DMS79 treated with DMSO at 0.1 percent for 48 hours (cell line): ENCODE measurements at regions not wholly inside any gene's neighbourhood (a gene's known extent, or its start where the extent isn't known, plus 50 kb on each side); places are given as distances from the start of the nearest gene placed in this dataset.

Source experiments
- DNase-seq: peaks from one replicate; lab custom pipeline; 2025; lab: John Stamatoyannopoulos, UW

- DNase-seq = no peak
Measured at GRCh38 chr7:138254444-138254843, 178.2 kb downstream of the AKR1D1 start.

GRCh38 chr7:138257459-138258196, 181.4 kb downstream of the AKR1D1 start:
- no peak for DNase-seq

DNA sequence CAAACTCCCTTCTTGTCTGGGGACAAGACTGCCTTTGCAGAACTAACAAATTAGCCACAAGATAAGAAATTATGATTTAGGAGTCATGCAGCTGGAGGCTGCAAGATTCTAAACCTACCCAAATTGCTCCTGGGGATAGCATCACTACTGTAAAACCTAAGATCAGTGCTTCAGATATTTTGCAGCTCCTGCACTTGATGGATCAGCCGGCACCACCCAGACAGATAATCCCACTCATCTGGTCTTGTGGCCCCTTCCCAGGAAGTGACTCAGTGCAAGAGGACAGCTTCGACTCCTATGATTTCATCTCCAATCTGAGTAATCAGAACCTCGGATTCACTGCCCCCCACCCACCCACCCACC, 181.9 kb downstream of the AKR1D1 start:
- no peak for DNase-seq

DNA sequence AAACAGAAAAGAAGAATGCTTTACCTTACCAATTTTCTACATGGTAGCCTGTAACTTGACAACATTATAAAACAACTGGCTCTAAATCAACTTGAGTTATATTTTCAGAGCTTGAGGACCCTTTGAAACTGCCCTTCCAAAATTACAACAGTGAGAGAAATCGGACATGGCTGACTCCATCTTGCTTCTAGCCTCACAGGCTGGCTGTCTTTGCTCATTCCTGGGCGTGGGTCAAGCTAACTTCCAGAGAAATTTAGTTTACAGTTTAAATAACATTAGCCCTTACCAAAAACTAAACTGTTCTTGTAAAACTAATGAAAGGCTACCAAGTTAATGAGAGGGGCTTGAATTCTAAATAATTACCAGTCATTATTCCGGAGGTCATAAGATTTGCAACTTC, 183.4 kb downstream of the AKR1D1 start:
- no peak for DNase-seq

- DNase-seq = no peak
Measured at GRCh38 chr7:138267934-138268333, 191.7 kb downstream of the AKR1D1 start.

- DNase-seq = no peak
Measured at GRCh38 chr7:138276891-138277290, 183.2 kb upstream of the TRIM24 start.

DNA sequence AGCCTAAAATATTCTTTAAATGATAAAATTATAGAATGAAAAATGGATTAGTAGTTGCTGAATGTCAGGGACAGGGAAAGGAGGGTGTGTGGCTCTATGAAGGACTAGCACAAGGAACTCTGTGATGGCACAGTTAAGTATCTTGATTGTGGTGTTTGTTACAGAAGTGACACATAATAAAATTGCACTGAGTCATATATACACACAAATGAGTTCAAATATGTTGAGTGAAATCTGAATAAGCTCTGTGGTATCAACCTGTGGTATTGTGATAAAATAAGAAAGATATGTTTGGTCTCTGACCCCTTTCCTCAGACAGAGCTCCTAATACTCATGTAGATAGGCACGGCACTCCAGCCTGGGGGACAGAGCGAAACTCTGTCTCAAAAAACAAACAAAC, 181.5 kb upstream of the TRIM24 start:
- no peak for DNase-seq

GRCh38 chr7:138282997-138283396, 177.1 kb upstream of the TRIM24 start:
- no peak for DNase-seq

- DNase-seq = no peak
Measured at GRCh38 chr7:138285129-138285528, 174.9 kb upstream of the TRIM24 start.

DNA sequence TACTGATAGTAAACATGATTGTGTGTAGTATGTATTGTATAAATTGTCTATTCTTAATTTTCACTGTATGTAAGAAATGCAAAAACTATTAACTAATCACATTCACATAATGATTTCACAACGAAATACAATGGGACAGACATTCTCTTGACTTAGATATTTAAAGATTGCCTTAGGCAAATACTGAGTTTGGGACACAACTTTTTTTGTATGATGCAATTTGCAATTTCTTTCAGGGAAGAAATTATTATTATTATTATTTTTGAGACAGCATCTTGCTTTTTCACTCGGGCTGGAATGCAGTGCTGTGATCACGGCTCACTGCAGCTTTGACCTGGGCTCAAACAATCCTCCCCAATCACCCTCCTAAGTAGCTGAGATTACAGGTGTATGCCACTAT, 173.2 kb upstream of the TRIM24 start:
- no peak for DNase-seq

DNA sequence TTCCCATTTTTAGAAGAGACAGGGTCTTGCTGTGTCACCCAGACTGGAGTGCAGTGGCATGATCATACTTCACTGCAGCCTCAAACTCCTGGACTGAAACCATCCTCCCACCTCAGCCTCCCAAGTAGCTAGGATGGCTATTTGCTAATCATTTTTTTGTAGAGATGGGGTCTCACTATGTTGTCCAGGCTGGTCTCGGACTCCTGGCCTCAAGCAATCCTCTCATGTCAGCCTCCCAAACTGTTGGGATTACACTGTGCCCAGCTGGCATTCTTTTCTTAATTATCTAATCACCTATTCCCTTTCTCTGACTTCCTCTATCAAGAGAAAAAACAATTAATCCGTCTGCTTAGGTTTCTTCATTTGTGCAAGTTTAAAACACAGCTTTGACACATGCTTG, 172.5 kb upstream of the TRIM24 start:
- DNase-seq = no peak

GRCh38 chr7:138289082-138289481, 171.0 kb upstream of the TRIM24 start:
- no peak for DNase-seq

GRCh38 chr7:138289864-138290263, 170.2 kb upstream of the TRIM24 start:
- DNase-seq = no peak

- no peak for DNase-seq
Measured at GRCh38 chr7:138292951-138293350, 167.1 kb upstream of the TRIM24 start.

DNA sequence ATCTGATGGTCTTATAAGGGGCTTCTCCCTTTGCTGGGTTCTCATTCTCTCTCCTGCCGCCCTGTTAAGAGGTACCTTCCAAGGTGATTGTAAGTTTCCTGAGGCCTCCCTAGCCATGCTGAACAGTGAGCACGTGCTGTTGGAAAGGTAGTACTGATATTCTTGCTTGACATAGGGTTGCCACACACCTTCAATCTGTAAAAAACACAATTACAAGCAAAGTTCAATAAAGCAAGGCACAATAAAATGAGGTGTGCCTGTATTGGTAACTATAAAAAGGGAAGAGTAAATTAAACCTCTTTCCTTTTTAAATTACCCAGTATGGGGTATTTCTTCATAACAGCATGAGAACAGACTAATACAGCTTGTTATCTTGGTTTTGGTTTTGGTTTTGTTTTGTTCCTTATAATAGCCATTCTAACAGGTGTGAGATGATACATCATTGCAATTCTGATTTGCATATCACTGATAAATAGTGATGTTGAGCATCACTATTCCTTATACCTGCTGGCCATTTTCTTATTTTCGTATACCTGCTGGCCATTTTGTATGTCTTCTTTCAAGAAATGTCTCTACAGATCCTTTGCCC, 164.9 kb upstream of the TRIM24 start:
- no peak for DNase-seq

GRCh38 chr7:138297526-138297925, 162.5 kb upstream of the TRIM24 start:
- DNase-seq = no peak

DNA sequence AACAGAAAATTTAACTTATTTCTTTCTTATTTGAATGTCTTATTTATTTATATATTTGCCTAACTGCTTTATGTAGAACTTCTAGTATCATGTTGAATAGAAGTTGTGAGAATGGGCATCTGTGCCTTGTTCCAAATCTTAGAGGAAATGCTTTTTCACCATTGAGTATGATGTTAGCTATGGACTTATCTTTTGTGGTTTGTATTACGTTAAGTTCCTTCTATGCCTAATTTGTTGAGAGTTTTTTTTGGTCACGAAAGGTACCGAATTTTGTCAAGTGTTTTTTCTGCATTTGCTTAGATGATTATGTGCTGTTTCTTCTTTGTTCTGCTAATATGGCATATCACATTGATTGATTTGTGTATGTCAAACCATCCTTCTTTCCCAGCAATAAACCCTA, 161.0 kb upstream of the TRIM24 start:
- no peak for DNase-seq

GRCh38 chr7:138303230-138304070, 156.6 kb upstream of the TRIM24 start:
- no peak for DNase-seq

DNA sequence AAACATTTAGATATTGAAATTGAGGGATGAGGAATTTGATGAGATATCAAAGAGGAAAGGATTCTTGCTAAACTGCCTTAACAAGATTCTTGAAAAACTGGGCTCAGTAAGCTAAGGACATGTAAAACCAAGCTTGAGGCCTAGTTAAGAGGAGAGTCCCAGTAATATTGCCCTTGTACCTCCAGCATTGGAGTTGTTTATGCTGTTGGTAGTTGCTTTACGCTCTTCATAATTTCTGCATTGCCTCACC, 156.1 kb upstream of the TRIM24 start:
- no peak for DNase-seq

DNA sequence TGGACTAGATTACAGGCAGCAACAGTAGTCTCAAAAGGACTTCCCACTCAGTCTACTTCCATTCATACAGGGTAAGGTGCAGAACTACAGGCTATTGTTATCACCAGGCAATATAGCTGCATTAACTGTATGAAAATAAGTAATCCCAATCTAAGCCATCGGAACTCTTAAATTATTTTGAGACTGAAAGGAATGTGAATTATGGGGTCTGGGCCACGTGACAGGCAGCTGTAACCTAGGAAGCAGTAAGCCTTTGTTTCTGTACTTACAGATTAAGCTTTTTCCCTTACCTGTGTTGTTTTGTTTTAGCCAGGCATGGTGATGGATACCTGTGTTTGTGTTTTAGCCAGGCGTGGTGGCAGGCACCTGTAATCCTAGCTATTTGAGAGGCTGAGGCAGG, 152.4 kb upstream of the TRIM24 start:
- DNase-seq = no peak

- DNase-seq = no peak
Measured at GRCh38 chr7:138308136-138308535, 151.9 kb upstream of the TRIM24 start.

DNA sequence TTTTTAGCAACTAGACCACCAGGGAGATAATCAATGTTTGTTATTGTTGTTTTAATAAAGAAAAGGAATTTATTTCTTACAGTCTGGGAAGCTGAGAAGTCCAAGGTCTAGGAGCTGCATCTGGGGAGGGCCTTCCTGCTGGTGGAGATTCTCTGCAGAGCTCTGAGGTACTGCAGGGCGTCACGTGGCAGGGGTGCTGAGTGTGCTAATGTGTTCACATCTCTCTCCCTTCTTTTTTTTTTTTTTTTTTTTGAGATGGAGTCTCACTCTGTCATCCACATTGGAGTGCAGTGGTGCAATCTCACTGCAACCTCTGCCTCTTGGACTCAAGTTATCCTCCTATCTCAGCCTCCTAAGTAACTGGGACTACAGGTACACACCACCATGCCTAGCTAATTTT, 150.9 kb upstream of the TRIM24 start:
- no peak for DNase-seq

DNA sequence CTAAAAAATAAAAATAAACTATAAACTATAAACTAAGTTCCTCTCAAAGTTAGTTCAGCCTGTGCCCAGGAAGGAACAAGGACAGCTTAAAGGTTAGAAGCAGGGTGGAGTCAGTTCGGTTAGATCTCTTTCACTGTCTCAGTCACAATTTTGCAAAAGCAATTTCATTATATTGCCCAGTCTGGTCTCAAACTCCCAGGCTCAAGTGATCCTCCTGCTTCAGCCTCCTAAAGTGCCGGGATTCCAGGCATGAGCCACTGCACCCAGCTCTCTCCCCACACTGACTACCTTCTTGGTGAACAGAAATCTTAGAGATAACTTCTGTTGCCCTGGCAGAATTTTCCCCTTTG, 146.3 kb upstream of the TRIM24 start:
- no peak for DNase-seq
